Suprapubic skin (tissue), 4 donors: ENCODE measurements at regions not wholly inside any gene's neighbourhood (a gene's known extent, or its start where the extent isn't known, plus 50 kb on each side); places are given as distances from the start of the nearest gene placed in this dataset.

Experiments used
- EP300 ChIP-seq: sonication (generic); formaldehyde crosslinking; IDR thresholded peaks from one replicate; pipeline ENCODE4 v1.6.1; 2017; ENCODE audit warnings: antibody characterized with exemption
- POLR2A ChIP-seq, 2 donors: fragments of 450-650 bp; IDR thresholded peaks; one replicate each; pipeline ENCODE4 v1.6.1; 2017; ENCODE audit warnings: antibody characterized with exemption in 2 of 2, mild to moderate bottlenecking in 2 of 2, moderate library complexity in 2 of 2
- POLR2AphosphoS5 ChIP-seq, 3 donors: sonication (generic); formaldehyde crosslinking; IDR thresholded peaks; one replicate each; pipeline ENCODE4 v1.6.1; 2017; ENCODE audit warnings: antibody characterized with exemption in 3 of 3
- TF ChIP-seq, protein P1 (sequence below), 2 donors: fragments of 200-600 bp in 1 of 2; fragments of 450-650 bp in 1 of 2; sonication (generic) in 1 of 2; IDR thresholded peaks; one replicate each; pipeline ENCODE4 v1.5.1; 2016 to 2019; ENCODE audit warnings: antibody characterized with exemption in 2 of 2, mild to moderate bottlenecking in 1 of 2, moderate library complexity in 1 of 2

DNA sequence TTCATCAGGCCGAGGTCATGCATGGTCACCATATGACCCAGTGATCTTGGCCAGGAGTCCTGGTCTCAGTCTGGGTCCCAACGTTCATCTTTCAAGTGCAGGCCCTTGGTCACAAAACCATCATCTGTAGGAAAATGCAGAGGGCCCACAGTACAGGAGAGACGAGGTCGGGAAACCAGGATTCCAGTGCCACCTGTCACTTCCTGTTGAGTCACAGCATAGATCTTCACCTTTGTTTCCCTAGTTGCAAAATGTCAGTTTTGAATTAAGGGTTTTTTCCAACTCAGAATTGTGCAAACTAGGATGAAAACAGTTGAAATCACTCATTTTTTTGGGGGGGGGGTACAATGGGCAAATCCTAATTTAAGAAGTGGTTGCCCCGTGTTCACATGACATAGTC is 162.2 kb downstream of the INSIG2 start:
- no peak for TF ChIP-seq POLR2A (IDR thresholded peaks at IDR 0.05)
- TF ChIP-seq, protein P1, sequence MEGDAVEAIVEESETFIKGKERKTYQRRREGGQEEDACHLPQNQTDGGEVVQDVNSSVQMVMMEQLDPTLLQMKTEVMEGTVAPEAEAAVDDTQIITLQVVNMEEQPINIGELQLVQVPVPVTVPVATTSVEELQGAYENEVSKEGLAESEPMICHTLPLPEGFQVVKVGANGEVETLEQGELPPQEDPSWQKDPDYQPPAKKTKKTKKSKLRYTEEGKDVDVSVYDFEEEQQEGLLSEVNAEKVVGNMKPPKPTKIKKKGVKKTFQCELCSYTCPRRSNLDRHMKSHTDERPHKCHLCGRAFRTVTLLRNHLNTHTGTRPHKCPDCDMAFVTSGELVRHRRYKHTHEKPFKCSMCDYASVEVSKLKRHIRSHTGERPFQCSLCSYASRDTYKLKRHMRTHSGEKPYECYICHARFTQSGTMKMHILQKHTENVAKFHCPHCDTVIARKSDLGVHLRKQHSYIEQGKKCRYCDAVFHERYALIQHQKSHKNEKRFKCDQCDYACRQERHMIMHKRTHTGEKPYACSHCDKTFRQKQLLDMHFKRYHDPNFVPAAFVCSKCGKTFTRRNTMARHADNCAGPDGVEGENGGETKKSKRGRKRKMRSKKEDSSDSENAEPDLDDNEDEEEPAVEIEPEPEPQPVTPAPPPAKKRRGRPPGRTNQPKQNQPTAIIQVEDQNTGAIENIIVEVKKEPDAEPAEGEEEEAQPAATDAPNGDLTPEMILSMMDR (IDR thresholded peaks at IDR 0.05), result no peak
- no peak for TF ChIP-seq POLR2AphosphoS5 (IDR thresholded peaks at IDR 0.05)
- TF ChIP-seq EP300, result no peak
